Activated T-cell treated with anti-CD3 and anti-CD28 coated beads for 24 hours (primary cell): ENCODE measurements at regions not wholly inside any gene's neighbourhood (a gene's known extent, or its start where the extent isn't known, plus 50 kb on each side); places are given as distances from the start of the nearest gene placed in this dataset.

Experiments used
- DNase-seq: peaks from one replicate; pipeline ENCODE4 v3.0.0-alpha.2; 2020; ENCODE audit warnings: low read depth

GRCh38 chr9:135239100-135239768, 151.8 kb downstream of the OLFM1 start:
- DNase-seq, result no peak

- DNase-seq, result no peak
These were observed 152.3 kb downstream of the OLFM1 start for GRCh38 chr9:135239769-135240141.

DNA sequence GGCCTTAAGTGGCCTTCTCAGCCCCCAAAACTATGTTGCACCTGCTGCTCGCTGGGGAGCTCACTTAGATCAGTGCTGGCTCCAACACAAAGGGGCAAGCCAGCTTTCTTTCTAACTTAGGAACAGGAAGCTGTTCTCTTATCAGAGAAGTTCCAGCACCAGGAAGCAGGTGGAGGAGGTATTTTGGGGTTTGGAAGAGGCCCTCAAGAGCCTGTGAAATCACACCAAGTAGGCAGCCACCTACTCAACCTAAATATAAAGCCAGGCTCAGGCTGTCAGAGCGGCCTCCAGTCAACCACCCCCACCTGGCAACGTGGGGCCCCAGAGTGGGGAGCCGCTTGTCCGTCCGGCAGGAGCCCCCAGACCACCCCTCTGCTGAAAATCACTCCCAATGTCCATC, 152.8 kb downstream of the OLFM1 start:
- no peak for DNase-seq

DNA sequence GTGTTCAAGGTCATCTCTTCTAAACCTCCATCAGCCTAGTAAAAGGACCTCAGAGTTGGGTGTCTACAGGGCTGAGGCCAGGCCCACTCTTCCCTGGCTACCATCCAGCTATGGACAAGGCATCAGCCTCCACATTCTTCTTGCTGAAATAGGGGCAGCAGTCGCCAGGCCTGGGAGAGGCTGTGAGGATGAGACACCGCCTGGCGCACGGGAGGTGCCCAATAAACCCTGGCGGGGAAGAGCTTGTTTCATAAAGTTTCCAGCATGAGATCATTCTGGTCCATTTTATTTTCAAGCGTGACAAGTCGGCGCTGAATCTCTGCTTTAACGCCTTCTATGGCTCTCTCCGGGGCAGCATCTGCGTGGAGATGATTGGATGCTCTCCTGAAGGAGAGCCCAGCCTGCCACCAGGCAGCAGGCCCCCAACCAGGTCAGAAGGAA, 153.4 kb downstream of the OLFM1 start:
- no peak for DNase-seq

DNA sequence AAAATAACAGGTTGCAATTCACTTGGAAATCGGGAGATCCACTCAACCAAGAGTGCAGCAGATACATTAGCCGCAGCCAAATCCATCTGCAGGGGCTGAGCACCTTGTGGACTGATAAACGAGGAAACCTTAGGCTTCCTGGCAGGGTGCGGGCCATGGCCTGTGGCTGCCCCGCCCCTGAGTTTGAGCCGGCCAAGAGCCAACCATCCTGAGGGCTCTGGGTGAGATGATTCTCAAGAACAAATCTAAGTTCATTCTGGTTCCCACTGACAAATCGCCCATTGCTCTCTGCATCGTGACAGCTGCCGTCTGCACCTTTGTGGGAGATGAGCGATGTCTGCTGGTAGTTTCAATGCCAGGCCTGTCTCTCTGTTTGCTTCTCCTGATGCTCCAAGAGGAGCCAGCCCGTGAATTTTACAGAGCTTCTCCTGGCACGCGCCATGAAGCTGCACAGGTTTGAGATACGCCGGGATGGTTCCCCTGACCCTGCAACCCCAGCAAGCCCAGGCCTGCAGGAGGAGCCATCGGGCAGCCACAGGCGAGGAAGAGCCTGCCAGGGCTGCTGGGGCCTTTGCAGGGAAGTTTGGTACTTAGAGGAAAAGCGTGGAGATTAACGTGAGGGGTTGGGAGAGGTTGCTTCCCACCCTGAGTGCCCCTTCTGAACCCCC, 154.0 kb downstream of the OLFM1 start:
- DNase-seq, result no peak

DNA sequence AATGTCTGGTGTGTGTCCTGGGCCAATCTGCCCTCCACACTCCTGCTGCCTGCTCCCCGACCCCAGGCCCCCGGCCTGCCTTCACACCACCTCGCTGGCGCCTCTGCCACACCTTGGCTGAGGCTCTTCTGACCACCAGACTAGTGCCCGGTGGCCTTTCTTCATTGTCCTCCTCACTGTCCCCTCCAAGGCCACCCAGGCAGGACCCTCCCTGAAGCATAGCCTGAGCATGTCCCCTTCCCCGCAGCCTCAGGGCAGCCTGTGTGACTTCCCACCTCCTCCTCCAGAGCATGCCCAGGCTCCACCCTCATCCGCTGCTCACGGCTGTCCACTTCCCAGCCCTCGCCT, 154.6 kb downstream of the OLFM1 start:
- no peak for DNase-seq

GRCh38 chr9:135242406-135242805, 154.9 kb downstream of the OLFM1 start:
- DNase-seq, result no peak

DNA sequence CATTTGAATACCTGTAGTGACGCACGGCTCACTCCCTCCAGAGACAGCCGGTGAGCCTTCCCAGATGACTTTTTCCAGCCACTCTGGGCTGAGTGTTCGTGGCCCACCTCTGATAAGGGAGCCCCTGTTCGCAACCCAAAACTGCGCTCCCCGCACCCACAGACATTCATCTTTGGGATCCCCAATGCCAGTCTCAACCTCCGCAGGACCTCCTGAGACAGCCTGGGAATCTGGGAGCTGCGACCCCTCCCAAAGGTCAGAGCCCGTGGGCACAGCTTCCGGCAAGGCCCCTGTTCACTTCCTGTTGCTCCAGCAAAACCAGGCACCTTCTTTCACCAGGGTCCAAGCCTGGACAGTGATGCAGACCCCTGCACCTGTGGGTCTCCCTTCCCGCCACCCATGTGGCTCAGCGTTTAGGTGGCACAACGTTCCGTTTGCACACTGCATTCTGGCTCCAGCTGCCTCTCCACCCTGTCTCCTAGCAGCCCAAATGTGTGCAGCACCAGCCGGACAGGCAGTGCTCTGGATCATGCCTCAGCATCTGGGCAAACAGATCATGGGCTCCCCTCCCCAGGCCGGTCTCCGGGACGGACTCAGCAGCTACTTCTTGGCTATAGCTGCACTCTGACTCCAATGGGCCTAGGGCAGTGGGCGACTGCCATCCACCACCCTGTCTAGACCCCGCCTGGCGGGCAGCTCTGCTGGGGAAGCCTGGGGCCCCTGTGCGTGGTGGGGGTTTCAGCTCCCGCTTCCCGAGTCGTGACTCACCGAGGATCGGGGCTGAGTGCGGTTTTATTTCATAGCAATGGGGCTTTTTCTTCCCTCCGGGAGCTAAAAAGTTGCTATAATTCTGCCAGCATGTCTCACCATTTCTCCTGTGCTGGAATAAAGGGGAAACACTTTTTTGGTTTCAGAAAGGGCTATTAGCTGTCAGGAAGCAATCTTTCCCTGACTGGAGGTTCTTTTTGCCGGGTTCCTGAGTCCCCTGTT, 156.0 kb downstream of the OLFM1 start:
- no peak for DNase-seq

DNA sequence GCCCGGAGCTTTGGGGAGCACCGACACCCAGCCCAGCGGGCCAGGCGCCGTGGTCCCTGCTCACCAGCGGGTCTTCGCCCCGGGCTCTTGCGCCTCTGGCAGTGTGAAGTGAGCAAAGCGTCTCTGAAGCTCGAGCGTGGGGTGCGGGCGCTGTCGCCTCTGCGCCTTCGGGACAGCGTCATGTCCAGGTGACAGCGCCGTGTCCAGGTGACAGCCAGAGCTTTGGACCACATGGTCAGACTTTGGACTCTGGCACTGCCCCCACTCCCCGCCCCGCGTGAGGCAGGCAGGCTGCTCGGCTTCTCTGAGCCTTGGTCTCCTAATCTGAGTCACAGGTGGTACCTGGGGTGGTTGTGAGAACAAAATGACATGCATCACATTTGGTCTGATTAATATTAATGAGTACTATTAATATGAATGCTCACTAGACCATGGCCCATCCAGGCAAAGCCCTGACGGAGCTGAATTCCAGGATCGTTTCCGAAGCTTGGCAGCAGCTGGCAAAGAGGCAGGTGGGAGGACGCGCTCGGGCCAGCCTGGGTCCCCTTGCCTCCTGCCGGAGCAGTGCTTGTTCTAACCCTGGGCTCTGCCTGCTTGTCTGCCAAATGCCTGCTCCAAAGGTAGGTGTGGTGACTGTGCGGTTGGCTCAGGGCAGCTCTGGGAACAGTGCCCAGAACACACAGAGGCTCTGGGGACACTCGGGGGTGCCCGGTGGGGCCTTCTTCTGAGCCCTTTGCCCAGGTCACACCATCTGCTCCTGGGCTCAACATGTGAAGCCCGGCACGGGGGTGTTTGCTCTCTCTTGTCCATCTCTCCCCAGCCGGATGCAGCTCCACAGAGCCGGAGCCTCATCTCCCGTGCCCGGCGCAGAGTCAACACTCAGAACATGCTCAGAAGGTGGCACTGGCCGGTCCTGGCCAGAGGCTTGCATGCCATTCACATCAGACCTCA, 157.1 kb downstream of the OLFM1 start:
- DNase-seq, result no peak

- no peak for DNase-seq
These were observed 158.2 kb downstream of the OLFM1 start for GRCh38 chr9:135245482-135246247.

GRCh38 chr9:135246248-135247205, 159.1 kb downstream of the OLFM1 start:
- no peak for DNase-seq

DNA sequence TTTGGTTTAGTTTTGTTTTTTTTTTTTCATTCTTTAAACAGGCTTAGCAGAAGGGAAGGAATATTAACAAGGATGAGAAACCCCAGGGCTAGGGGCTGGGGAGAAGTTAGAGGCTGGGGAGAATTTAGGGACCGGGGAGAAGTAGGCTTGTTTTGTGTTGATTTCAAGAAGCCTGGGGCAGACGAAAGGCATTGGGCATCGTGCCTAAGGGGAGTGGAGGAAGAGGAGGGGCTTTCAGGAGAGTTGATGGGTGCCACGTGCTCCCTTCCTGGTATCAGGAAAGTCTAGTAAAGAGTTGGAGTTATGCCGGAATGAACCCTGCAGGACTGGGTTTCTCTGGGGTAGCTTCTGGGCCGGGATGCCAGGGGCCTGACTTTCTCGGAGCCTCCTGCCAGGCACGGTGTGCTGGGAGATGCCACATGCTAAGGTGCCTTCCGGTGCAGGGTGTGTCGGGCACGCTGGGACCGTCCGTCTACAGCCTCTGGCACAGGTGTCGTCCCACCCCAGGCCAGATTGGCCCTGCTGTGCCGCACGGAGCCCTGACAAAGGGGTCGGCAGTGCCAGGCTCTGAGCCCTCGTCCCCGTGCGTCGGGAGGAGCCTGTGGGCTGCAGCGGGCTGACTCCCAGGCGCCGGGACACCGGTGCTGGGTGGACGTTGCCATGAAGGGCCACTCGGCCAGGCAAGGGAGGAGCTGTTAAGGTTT, 159.9 kb downstream of the OLFM1 start:
- DNase-seq, result no peak

GRCh38 chr9:135248111-135248510, 160.6 kb downstream of the OLFM1 start:
- no peak for DNase-seq

- no peak for DNase-seq
These were observed 161.3 kb downstream of the OLFM1 start for GRCh38 chr9:135248721-135249120.

DNA sequence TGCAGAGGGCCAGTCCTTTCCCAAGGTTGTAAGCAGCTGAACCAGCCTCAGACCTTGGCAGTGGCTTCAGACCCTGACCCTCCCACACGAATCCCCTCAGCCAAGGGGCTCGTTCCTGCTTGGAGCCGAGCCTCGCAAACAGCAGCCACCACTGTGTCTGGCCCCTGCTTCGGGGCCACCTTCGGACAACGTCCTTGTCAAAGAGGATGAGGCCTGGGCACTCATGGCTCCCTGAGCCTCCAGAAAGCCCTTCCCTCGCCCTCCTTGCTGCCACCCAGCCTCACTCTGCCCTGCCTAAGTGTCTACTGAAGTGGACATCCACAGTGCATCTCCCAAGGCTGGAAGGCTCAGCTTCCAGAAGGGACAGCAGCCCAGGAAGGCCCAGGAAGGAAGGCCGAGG, 161.7 kb downstream of the OLFM1 start:
- DNase-seq, result no peak

DNA sequence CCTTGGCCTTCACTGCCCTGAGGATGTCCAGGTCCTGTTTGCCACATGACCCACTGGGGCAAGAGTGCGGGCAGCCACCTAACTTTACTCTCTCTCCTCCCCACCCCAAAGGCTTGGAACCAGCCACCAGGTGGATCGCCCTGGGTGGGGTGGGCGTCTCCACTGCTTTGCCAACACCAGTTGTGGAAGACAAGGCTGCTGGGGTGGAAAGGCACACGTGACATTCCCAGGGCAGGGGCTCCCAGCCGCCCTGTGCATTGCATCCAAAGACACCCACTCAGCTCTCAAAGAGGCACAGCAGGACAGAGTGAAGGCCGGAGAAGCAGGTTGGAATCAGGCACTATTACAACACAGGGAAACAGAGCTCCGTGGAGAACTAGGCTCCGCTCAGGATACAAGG, 162.2 kb downstream of the OLFM1 start:
- no peak for DNase-seq

GRCh38 chr9:135251331-135251761, 163.9 kb downstream of the OLFM1 start:
- DNase-seq, result no peak

GRCh38 chr9:135251996-135252760, 164.7 kb downstream of the OLFM1 start:
- DNase-seq, result no peak
